ENCODE measurements at regions not wholly inside any gene's neighbourhood (a gene's known extent, or its start where the extent isn't known, plus 50 kb on each side); places are given as distances from the start of the nearest gene placed in this dataset.

DNA sequence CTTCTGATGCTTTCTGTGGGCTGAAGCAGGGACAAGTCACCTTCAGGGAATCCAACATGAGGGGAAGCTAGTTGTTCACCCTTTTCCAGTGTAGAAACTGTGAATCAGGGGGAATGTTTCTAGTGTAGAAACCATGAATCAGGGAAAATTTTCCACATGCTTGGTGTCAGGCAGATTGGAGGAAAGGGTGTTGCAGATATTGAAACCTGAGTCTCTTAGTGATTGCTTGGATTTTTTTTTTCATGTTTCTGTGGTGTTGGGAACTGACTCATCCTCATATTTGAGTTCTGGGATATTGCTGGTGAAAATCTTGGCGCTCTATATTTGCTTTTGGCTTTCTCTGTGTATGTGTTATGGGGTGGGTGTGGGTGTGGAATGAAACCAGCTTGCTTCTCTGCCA is 144.5 kb upstream of the FBXO33 start:
- no peak overlapping the region for H3K9ac ChIP-seq (ENCODE audit: extremely low read depth, insufficient read length, low read length)
- H2BK12ac ChIP-seq (ENCODE audit: insufficient read length, low read depth, low read length): no peak overlapping the region
- H3T11ph ChIP-seq (ENCODE audit: low read length): no peak overlapping the region
- H3K4me1 ChIP-seq (ENCODE audit: insufficient read depth, low read length): no peaks in the 10 kb centered on the region
- H3K27ac ChIP-seq (ENCODE audit: insufficient read length, low read depth, low read length): no peak overlapping the region
- 0 out of 4 replicates have a peak, but pooled peaks cover 0 to under 1% of the 10 kb centered on the region in 2 experiments for H3K4me1 Mint-ChIP-seq
- no peak for DNase-seq
- no peak overlapping the region for H4K8ac ChIP-seq (replicated peaks; ENCODE audit: insufficient read length, low read depth, low read length)
- no peak overlapping the region for H4K91ac ChIP-seq (ENCODE audit: insufficient read length, low read depth, low read length)
- H3K27me3 ChIP-seq (ENCODE audit: insufficient read depth, low read length): no peaks in the 10 kb centered on the region
- no peaks in the 10 kb centered on the region for H3K79me1 ChIP-seq (ENCODE audit: insufficient read depth, low read depth, low read length, poor library complexity, severe bottlenecking)
- H3K79me2 ChIP-seq (ENCODE audit: insufficient read depth, low read length): no peaks in the 10 kb centered on the region
- no CpG with 5 or more reads among the region's 1 CpG for WGBS (ENCODE audit: extremely low coverage, insufficient read length, low lambda C conversion rate)
- no peaks in the 10 kb centered on the region for H3K9me3 ChIP-seq (ENCODE audit: control insufficient read depth, low read depth, low read length)
- no peak overlapping the region for H3K14ac ChIP-seq (ENCODE audit: insufficient read depth, low read length)
- no peak overlapping the region for H2BK5ac ChIP-seq (ENCODE audit: insufficient read length, low read length)
- H4K5ac ChIP-seq (ENCODE audit: insufficient read length, low read depth, low read length): no peak overlapping the region
- H2BK120ac ChIP-seq (ENCODE audit: low read depth, low read length, poor library complexity, severe bottlenecking): no peak overlapping the region
- H3K27me3 Mint-ChIP-seq (ENCODE audit: low read depth): no peaks in the 10 kb centered on the region
- no peaks in the 10 kb centered on the region for H4K20me1 ChIP-seq (ENCODE audit: control insufficient read depth, insufficient read depth, insufficient read length)
- H3K23ac ChIP-seq (ENCODE audit: insufficient read length, low read depth, low read length): no peak overlapping the region
- H3K23me2 ChIP-seq (ENCODE audit: insufficient read length, low read depth, low read length, poor library complexity, severe bottlenecking): no peaks in the 10 kb centered on the region
- H3K18ac ChIP-seq (ENCODE audit: insufficient read length, low read depth, low read length): no peak overlapping the region
- H3K36me3 Mint-ChIP-seq (ENCODE audit: insufficient read depth in 1 of 3, low read depth in 3 of 3): peaks cover 0 to 9% (median 0%) of the 10 kb centered on the region in 3 experiments; a peak in 1 of 7 replicates
- no peak overlapping the region for H2BK20ac ChIP-seq (ENCODE audit: low read depth, low read length, poor library complexity, severe bottlenecking)
- H2AFZ ChIP-seq (ENCODE audit: low read length): no peak overlapping the region
- TF ChIP-seq CTCF (conservative IDR thresholded peaks at IDR 0.05): no peak
- H3K56ac ChIP-seq (ENCODE audit: insufficient read length, low read depth, low read length): no peak overlapping the region
- no peak overlapping the region for H2AK5ac ChIP-seq (ENCODE audit: insufficient read length, low read length)
- peaks cover 2 to 6% of the 10 kb centered on the region in 2 experiments; a peak in 3 of 5 replicates for H3K9me3 Mint-ChIP-seq
- H2BK15ac ChIP-seq (ENCODE audit: low read depth, low read length): no peak overlapping the region
- no peak overlapping the region for H3K4ac ChIP-seq (ENCODE audit: low read depth, low read length)
- H3K4me3 Mint-ChIP-seq: no peak overlapping the region
- no peak overlapping the region for H3K4me2 ChIP-seq (ENCODE audit: insufficient read depth, insufficient read length, low read length)
- no peak overlapping the region; a peak in 1 of 7 replicates for H3K27ac Mint-ChIP-seq
